Peyer's patch (tissue), 4 donors: ENCODE measurements at regions not wholly inside any gene's neighbourhood (a gene's known extent, or its start where the extent isn't known, plus 50 kb on each side); places are given as distances from the start of the nearest gene placed in this dataset.

Source experiments
- POLR2A ChIP-seq, 2 donors: fragments of 450-650 bp; IDR thresholded peaks; one replicate each; pipeline ENCODE4 v1.5.1; 2017; ENCODE audit warnings: antibody characterized with exemption in 2 of 2, mild to moderate bottlenecking in 2 of 2, moderate library complexity in 2 of 2
- TF ChIP-seq, protein P1 (sequence below), 6 experiments: fragments of 450-650 bp in 4 of 6; fragments of 200-600 bp in 2 of 6; sonication (generic) in 1 of 6; IDR thresholded peaks; one replicate each; pipeline ENCODE4 v1.5.1; 2017 to 2019; ENCODE audit warnings: antibody characterized with exemption in 6 of 6, mild to moderate bottlenecking in 3 of 6, moderate library complexity in 1 of 6

- TF ChIP-seq, protein P1, sequence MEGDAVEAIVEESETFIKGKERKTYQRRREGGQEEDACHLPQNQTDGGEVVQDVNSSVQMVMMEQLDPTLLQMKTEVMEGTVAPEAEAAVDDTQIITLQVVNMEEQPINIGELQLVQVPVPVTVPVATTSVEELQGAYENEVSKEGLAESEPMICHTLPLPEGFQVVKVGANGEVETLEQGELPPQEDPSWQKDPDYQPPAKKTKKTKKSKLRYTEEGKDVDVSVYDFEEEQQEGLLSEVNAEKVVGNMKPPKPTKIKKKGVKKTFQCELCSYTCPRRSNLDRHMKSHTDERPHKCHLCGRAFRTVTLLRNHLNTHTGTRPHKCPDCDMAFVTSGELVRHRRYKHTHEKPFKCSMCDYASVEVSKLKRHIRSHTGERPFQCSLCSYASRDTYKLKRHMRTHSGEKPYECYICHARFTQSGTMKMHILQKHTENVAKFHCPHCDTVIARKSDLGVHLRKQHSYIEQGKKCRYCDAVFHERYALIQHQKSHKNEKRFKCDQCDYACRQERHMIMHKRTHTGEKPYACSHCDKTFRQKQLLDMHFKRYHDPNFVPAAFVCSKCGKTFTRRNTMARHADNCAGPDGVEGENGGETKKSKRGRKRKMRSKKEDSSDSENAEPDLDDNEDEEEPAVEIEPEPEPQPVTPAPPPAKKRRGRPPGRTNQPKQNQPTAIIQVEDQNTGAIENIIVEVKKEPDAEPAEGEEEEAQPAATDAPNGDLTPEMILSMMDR (IDR thresholded peaks at IDR 0.05), result no peak
- TF ChIP-seq POLR2A (IDR thresholded peaks at IDR 0.05), result no peak
Observed at GRCh38 chr13:106329941-106330340, 205.5 kb downstream of the EFNB2 start.
